Mammary epithelial cell (primary cell): ENCODE measurements at regions not wholly inside any gene's neighbourhood (a gene's known extent, or its start where the extent isn't known, plus 50 kb on each side); places are given as distances from the start of the nearest gene placed in this dataset.

Experiments
- CTCF ChIP-seq, 2 donors: IDR thresholded peaks in 1 of 2; conservative IDR thresholded peaks in 1 of 2; 2 replicates each; pipeline ENCODE4 v1.5.1; 2011 to 2012; ENCODE audit warnings: inconsistent platforms in 2 of 2, low read length in 2 of 2, mild to moderate bottlenecking in 2 of 2, control low read depth in 1 of 2, low read depth in 1 of 2; ENCODE audit not compliant: insufficient read depth in 1 of 2; ENCODE audit errors: extremely low read depth in 1 of 2
- EZH2 ChIP-seq: IDR thresholded peaks from 2 replicates; pipeline ENCODE4 v1.6.1; 2012; ENCODE audit warnings: low read length, inconsistent platforms, borderline replicate concordance

GRCh38 chr7:121578669-121579068 is 182.6 kb upstream of the FAM3C start:
- TF ChIP-seq CTCF (conservative IDR thresholded peaks at IDR 0.05 in 1 of 2, IDR thresholded peaks at IDR 0.05 in 1 of 2; ENCODE audit: extremely low read depth in 1 of 2, insufficient read depth in 1 of 2, low read depth in 1 of 2, low read length in 2 of 2), result no peak
- no peak for TF ChIP-seq EZH2
